SK-N-SH (cell line): ENCODE measurements at regions not wholly inside any gene's neighbourhood (a gene's known extent, or its start where the extent isn't known, plus 50 kb on each side); places are given as distances from the start of the nearest gene placed in this dataset.

Experiments used
- CTCF ChIA-PET: fragments of 300-600, 350-600 bp; formaldehyde crosslinking; extraction: SDS; loops from one replicate; lab custom pipeline; 2021; lab: Yijun Ruan, JAX
- POLR2A ChIA-PET: fragments of 350-600 bp; sonication (Branson Sonifier 250); formaldehyde crosslinking; extraction: SDS; loops from one replicate; lab custom pipeline; 2020; ENCODE audit warnings: antibody characterized with exemption, inconsistent platforms; lab: Yijun Ruan, JAX
- DNase-seq: peaks from one replicate; pipeline ENCODE4 v3.0.0; 2012
- H2AFZ ChIP-seq: fragments of 200-600 bp; sonication (generic); 2 replicates; pipeline ENCODE4 v1.8.1; 2016; ENCODE audit warnings: antibody characterized with exemption, mild to moderate bottlenecking, low read depth
- H3F3A ChIP-seq: fragments of 200-600 bp; sonication (generic); replicated peaks from 2 replicates; pipeline ENCODE3; 2016; ENCODE audit warnings: antibody characterized with exemption, mild to moderate bottlenecking; ENCODE audit not compliant: insufficient read depth
- H3K27ac ChIP-seq, 2 experiments: fragments of 200-500 bp in 1 of 2; fragments of 200-600 bp in 1 of 2; sonication (Bioruptor generic) in 1 of 2; sonication (generic), shearing (Covaris generic) in 1 of 2; 2 replicates each; pipeline versions ENCODE4 v1.5.1 to v1.6.1; 2014 to 2016; ENCODE audit warnings: low read depth in 2 of 2, inconsistent platforms in 1 of 2, low read length in 1 of 2, mild to moderate bottlenecking in 1 of 2, mixed read lengths in 1 of 2
- H3K27me3 ChIP-seq: fragments of 200-600 bp; sonication (generic), shearing (Covaris generic); 2 replicates; pipeline ENCODE4 v1.6.1; 2016; ENCODE audit warnings: mixed run types; ENCODE audit not compliant: insufficient read depth
- H3K36me3 ChIP-seq, 2 experiments: fragments of 200-500 bp in 1 of 2; fragments of 200-600 bp in 1 of 2; sonication (Bioruptor generic) in 1 of 2; sonication (generic) in 1 of 2; replicated peaks in 1 of 2; 2 replicates each; pipeline versions ENCODE3 to v1.5.1; 2014 to 2016; ENCODE audit warnings: low read length in 1 of 2, mild to moderate bottlenecking in 1 of 2; ENCODE audit not compliant: insufficient read depth in 2 of 2, control insufficient read depth in 1 of 2
- H3K4me1 ChIP-seq, 2 experiments: fragments of 200-500 bp in 1 of 2; fragments of 200-600 bp in 1 of 2; sonication (Bioruptor generic) in 1 of 2; sonication (generic), shearing (Covaris generic) in 1 of 2; 2 replicates each; pipeline versions ENCODE4 v1.5.1 to v1.6.1; 2014 to 2016; ENCODE audit warnings: low read depth in 1 of 2, low read length in 1 of 2, mixed run types in 1 of 2; ENCODE audit not compliant: insufficient read depth in 2 of 2, control insufficient read depth in 1 of 2
- H3K4me2 ChIP-seq: fragments of 200-600 bp; sonication (generic), shearing (Covaris generic); 2 replicates; pipeline ENCODE4 v1.6.1; 2017; ENCODE audit warnings: mixed run types
- H3K4me3 ChIP-seq, 2 experiments: fragments of 200-500 bp in 1 of 2; fragments of 200-600 bp in 1 of 2; sonication (Bioruptor generic) in 1 of 2; sonication (generic), shearing (Covaris generic) in 1 of 2; 2 replicates each; pipeline versions ENCODE4 v1.5.1 to v1.8.1; 2014 to 2016; ENCODE audit warnings: low read depth in 2 of 2, inconsistent platforms in 1 of 2, low read length in 1 of 2, mild to moderate bottlenecking in 1 of 2, mixed read lengths in 1 of 2, moderate library complexity in 1 of 2
- H3K79me2 ChIP-seq: fragments of 200-600 bp; sonication (generic); 2 replicates; pipeline ENCODE4 v1.8.1; 2017; ENCODE audit warnings: mild to moderate bottlenecking; ENCODE audit not compliant: insufficient read depth
- H3K9ac ChIP-seq: fragments of 200-600 bp; sonication (generic); 2 replicates; pipeline ENCODE4 v1.6.1; 2017; ENCODE audit warnings: mixed run types
- H3K9me2 ChIP-seq: fragments of 200-600 bp; sonication (generic); 2 replicates; pipeline ENCODE4 v1.6.1; 2017; ENCODE audit warnings: mixed run types
- H3K9me3 ChIP-seq: fragments of 200-600 bp; sonication (generic); 2 replicates; pipeline ENCODE4 v1.6.1; 2017; ENCODE audit warnings: mixed run types, mild to moderate bottlenecking, moderate library complexity
- H4K20me1 ChIP-seq: fragments of 200-600 bp; sonication (generic); 2 replicates; pipeline ENCODE4 v1.6.1; 2017; ENCODE audit warnings: mild to moderate bottlenecking, mixed run types; ENCODE audit not compliant: insufficient read depth
- ELF1 ChIP-seq: IDR thresholded peaks from 2 replicates; pipeline ENCODE4 v1.4.0; 2012
- FOXJ3 ChIP-seq: sonication (generic); formaldehyde crosslinking; IDR thresholded peaks from 2 replicates; pipeline ENCODE4 v1.5.1; 2020; ENCODE audit warnings: mild to moderate bottlenecking, missing genetic modification reagents
- GATA2 ChIP-seq: sonication (generic); formaldehyde crosslinking; IDR thresholded peaks from 2 replicates; pipeline ENCODE4 v1.5.0; 2020; ENCODE audit warnings: mild to moderate bottlenecking, missing genetic modification reagents
- MEF2A ChIP-seq: IDR thresholded peaks from 2 replicates; pipeline ENCODE4 v1.4.0; 2012; ENCODE audit warnings: low read depth, borderline replicate concordance
- MXI1 ChIP-seq: IDR thresholded peaks from 2 replicates; pipeline ENCODE4 v1.6.1; 2012; ENCODE audit warnings: mild to moderate bottlenecking, low read depth, low read length, improper control_type of control experiment
- PBX3 ChIP-seq: IDR thresholded peaks from 2 replicates; pipeline ENCODE4; 2012
- RAD21 ChIP-seq: IDR thresholded peaks from 2 replicates; pipeline ENCODE4 v1.6.1; 2012; ENCODE audit warnings: mild to moderate bottlenecking, low read length
- RCOR1 ChIP-seq: fragments of 150-350 bp; IDR thresholded peaks from 2 replicates; pipeline ENCODE4 v1.6.1; 2017; ENCODE audit warnings: antibody characterized with exemption, low read length
- RFX5 ChIP-seq: IDR thresholded peaks from 2 replicates; pipeline ENCODE4 v1.6.1; 2012; ENCODE audit warnings: mild to moderate bottlenecking, improper control_type of control experiment, low read length
- WGBS: methylation state at CpG from one replicate; pipeline ENCODE4 v1.1.6; 2017; ENCODE audit warnings: low lambda C conversion rate; 5-methylcytosine and 5-hydroxymethylcytosine counted together
- TF ChIP-seq, protein P1 (sequence below): IDR thresholded peaks from 2 replicates; pipeline ENCODE4 v1.4.0; 2012; ENCODE audit warnings: low read depth

- Histone ChIP-seq H3K36me3 (no peaks in the 10 kb centered on the region), H3K4me2 (no peak overlapping the region), H3K4me1 (no peaks in the 10 kb centered on the region), H3K9ac (no peak overlapping the region), H3K4me3 (no peak overlapping the region), H3K27me3 (no peaks in the 10 kb centered on the region), H3K79me2 (no peaks in the 10 kb centered on the region), H3K9me3 (no peaks in the 10 kb centered on the region), H3F3A (no peaks in the 10 kb centered on the region), H4K20me1 (no peaks in the 10 kb centered on the region), H3K27ac (peak overlapping the region in 1 of 2 experiments; percentile 54; a peak in 1 of 4 replicates), H2AFZ (no peak overlapping the region), H3K9me2 (no peaks in the 10 kb centered on the region)
- no peak for TF ChIP-seq RAD21
- TF ChIP-seq ELF1, result no peak
- no peak for TF ChIP-seq RCOR1
- no peak for TF ChIP-seq FOXJ3 (CRISPR knock-in tag)
- TF ChIP-seq, protein P1, sequence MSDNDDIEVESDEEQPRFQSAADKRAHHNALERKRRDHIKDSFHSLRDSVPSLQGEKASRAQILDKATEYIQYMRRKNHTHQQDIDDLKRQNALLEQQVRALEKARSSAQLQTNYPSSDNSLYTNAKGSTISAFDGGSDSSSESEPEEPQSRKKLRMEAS, result no peak
- TF ChIP-seq MXI1, result no peak
- TF ChIP-seq PBX3, result no peak
- TF ChIP-seq MEF2A, result no peak
- TF ChIP-seq GATA2 (CRISPR knock-in tag), result no peak
- TF ChIP-seq RFX5, result no peak
- CTCF ChIA-PET, result no interaction called here
- 31% methylated on average over 3 of the region's 3 CpGs for WGBS
- POLR2A ChIA-PET, result no interaction called here
- DNase-seq, result no peak
Measured at GRCh38 chrX:115504167-115504566, 56.8 kb upstream of the PLS3 start.
